ENCODE measurements at regions not wholly inside any gene's neighbourhood (a gene's known extent, or its start where the extent isn't known, plus 50 kb on each side); places are given as distances from the start of the nearest gene placed in this dataset.

DNA sequence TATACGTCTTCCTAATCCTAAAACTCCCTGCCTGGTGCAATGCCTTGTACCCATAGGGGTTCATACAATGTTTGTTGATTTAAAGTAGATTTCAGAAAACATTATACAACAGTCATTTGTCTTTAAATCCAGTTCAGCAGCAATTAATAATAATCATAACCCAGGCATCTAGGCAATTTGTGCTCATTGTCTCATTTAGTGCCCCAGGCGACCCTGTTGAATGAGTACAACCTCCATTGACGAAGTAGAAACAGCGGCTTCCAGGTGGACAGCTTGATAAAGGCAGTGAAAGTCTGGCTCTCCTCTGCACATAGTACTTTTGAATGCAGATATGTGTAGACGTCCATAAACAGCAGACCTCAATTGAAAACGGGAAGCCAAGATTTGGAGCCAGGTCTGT, 82.9 kb upstream of the CPM start:
- Histone ChIP-seq H3K4me3 (no peak overlapping the region), H2AFZ (ENCODE audit: control insufficient read depth, low read depth, low read length) (no peak overlapping the region), H4K20me1 (ENCODE audit: control insufficient read depth, insufficient read depth) (no peaks in the 10 kb centered on the region), H3K9me3 (replicated peaks; ENCODE audit: control insufficient read depth, insufficient read depth, low read length) (no peaks in the 10 kb centered on the region), H3K9ac (ENCODE audit: control insufficient read depth, insufficient read depth, low read length) (no peak overlapping the region), H3K27me3 (replicated peaks in 1 of 2; ENCODE audit: control insufficient read depth in 2 of 2, insufficient read depth in 2 of 2, low read length in 1 of 2) (no peaks in the 10 kb centered on the region), H3K27ac (ENCODE audit: control insufficient read depth, insufficient read depth) (no peak overlapping the region), H3K4me1 (ENCODE audit: control insufficient read depth, insufficient read depth, low read length) (no peaks in the 10 kb centered on the region), H3K36me3 (ENCODE audit: control insufficient read depth in 2 of 2, insufficient read depth in 2 of 2, low read length in 1 of 2) (no peaks in the 10 kb centered on the region), H3K4me2 (ENCODE audit: control insufficient read depth, insufficient read depth) (no peak overlapping the region), H3K79me2 (ENCODE audit: control insufficient read depth, insufficient read depth, low read length) (no peaks in the 10 kb centered on the region)
- POLR2A ChIA-PET: no interaction called here
- 16% methylated on average over 6 of the region's 6 CpGs for WGBS (ENCODE audit: insufficient coverage, insufficient replicate concordance, low lambda C conversion rate, missing lambda C conversion rate)
- intact Hi-C loops (cut with micrococcal nuclease; ENCODE audit: unreplicated experiment): no loop called here
- in situ Hi-C loops (cut with MboI): no loop called here
- SMC1A ChIA-PET (ENCODE audit: uncharacterized antibody, unreplicated experiment): interaction anchor here (0.5 kb wide), 1 partner anchor 19 kb away, joined by 3 read pairs; no protein-coding TSS in a partner anchor
- ATAC-seq (no peak), FAIRE-seq (no peak), DNase-seq (ENCODE audit: low read depth, low spot score) (no peak)
- CTCF ChIA-PET: no interaction called here
- BruUV-seq (replicated peaks): no TSS peak
- RAD21 ChIA-PET (ENCODE audit: unreplicated experiment): no interaction called here
- TF ChIP-seq NFIC (IDR thresholded peaks at IDR 0.05; ENCODE audit: low read depth, low read length): no peak
- TF ChIP-seq, protein P1, sequence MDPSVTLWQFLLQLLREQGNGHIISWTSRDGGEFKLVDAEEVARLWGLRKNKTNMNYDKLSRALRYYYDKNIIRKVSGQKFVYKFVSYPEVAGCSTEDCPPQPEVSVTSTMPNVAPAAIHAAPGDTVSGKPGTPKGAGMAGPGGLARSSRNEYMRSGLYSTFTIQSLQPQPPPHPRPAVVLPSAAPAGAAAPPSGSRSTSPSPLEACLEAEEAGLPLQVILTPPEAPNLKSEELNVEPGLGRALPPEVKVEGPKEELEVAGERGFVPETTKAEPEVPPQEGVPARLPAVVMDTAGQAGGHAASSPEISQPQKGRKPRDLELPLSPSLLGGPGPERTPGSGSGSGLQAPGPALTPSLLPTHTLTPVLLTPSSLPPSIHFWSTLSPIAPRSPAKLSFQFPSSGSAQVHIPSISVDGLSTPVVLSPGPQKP (IDR thresholded peaks at IDR 0.05; ENCODE audit: low read depth, low read length): no peak
- no peak for TF ChIP-seq CEBPB (IDR thresholded peaks at IDR 0.05; ENCODE audit: borderline replicate concordance in 1 of 2, low read depth in 2 of 2, low read length in 2 of 2)
- TF ChIP-seq, protein P2, sequence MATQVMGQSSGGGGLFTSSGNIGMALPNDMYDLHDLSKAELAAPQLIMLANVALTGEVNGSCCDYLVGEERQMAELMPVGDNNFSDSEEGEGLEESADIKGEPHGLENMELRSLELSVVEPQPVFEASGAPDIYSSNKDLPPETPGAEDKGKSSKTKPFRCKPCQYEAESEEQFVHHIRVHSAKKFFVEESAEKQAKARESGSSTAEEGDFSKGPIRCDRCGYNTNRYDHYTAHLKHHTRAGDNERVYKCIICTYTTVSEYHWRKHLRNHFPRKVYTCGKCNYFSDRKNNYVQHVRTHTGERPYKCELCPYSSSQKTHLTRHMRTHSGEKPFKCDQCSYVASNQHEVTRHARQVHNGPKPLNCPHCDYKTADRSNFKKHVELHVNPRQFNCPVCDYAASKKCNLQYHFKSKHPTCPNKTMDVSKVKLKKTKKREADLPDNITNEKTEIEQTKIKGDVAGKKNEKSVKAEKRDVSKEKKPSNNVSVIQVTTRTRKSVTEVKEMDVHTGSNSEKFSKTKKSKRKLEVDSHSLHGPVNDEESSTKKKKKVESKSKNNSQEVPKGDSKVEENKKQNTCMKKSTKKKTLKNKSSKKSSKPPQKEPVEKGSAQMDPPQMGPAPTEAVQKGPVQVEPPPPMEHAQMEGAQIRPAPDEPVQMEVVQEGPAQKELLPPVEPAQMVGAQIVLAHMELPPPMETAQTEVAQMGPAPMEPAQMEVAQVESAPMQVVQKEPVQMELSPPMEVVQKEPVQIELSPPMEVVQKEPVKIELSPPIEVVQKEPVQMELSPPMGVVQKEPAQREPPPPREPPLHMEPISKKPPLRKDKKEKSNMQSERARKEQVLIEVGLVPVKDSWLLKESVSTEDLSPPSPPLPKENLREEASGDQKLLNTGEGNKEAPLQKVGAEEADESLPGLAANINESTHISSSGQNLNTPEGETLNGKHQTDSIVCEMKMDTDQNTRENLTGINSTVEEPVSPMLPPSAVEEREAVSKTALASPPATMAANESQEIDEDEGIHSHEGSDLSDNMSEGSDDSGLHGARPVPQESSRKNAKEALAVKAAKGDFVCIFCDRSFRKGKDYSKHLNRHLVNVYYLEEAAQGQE (IDR thresholded peaks at IDR 0.05; ENCODE audit: low read depth, low read length): no peak
- no peak for TF ChIP-seq CBX3 (IDR thresholded peaks at IDR 0.05; ENCODE audit: borderline replicate concordance, low read depth)
- TF ChIP-seq USF2 (IDR thresholded peaks at IDR 0.05; ENCODE audit: borderline replicate concordance, low read depth, low read length): no peak
- TF ChIP-seq, protein P3, sequence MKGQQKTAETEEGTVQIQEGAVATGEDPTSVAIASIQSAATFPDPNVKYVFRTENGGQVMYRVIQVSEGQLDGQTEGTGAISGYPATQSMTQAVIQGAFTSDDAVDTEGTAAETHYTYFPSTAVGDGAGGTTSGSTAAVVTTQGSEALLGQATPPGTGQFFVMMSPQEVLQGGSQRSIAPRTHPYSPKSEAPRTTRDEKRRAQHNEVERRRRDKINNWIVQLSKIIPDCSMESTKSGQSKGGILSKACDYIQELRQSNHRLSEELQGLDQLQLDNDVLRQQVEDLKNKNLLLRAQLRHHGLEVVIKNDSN (IDR thresholded peaks at IDR 0.05; ENCODE audit: borderline replicate concordance, extremely low read length, insufficient read depth, low read depth, low read length): no peak
- TF ChIP-seq MTA2 (IDR thresholded peaks at IDR 0.05; ENCODE audit: low read depth): no peak
